ENCODE measurements at regions not wholly inside any gene's neighbourhood (a gene's known extent, or its start where the extent isn't known, plus 50 kb on each side); places are given as distances from the start of the nearest gene placed in this dataset.

- FAIRE-seq: no peak
- DNase-seq (ENCODE audit: low spot score in 2 of 2): no peak
Observed at GRCh38 chr3:18127859-18128681, 297.1 kb downstream of the SATB1 start.

DNA sequence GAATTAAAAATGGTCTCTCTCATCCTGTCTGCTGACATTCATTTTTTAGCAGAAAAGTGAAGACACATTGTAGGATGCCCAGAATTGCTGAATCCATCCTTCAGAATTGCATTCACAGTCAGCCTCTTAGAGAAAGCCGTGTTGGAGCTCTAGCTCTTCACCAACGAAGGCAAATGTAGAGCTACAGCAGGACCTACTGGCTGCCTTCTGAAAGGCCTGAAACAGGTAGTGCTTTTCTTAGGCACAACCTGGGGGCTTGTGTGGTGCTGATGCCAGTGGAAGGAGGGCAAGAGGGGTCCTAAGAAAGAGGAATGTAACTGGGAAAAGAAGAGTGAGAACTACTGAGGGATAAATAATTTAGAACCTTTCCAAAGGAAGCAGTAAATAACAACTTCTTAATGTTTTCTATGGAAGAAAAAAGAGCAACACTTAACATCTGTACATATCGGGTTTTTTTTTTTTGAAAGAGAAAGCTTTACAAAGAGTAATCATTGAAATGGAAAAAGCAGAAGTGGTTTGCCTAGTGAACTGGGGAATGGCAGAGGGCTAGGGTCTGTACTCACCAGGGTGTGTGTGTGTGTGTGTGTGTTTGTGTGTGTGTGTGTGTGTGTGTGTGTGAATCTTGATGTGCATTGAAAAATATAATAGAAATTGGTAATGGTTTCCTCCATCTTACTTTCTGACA lies 297.8 kb downstream of the SATB1 start:
- FAIRE-seq: no peak
- no peak for DNase-seq (ENCODE audit: low spot score in 2 of 2)

GRCh38 chr3:18126772-18127171 lies 298.4 kb downstream of the SATB1 start:
- DNase-seq (ENCODE audit: low spot score in 2 of 2) (no peak), FAIRE-seq (no peak)

DNA sequence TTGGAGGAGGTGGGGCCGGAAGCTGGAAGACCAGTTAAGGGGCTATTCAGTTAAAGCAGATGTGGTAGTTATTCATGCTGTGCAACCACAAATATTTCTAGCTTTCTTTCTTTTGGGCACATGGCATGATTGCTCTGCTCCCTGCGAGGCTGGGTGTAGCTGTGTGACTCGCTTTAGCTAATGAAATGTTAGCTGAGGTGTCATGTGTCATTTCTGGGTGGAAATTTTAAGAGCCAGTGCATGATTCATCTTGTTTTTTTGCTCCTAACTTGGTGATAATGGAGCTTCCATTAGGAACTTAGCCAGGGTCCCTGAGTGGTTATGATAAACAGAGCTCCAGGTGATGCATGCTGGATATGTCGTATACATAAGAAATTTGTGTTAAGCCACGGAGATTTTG lies 300.6 kb downstream of the SATB1 start:
- FAIRE-seq (no peak), DNase-seq (ENCODE audit: low spot score in 2 of 2) (no peak)

DNA sequence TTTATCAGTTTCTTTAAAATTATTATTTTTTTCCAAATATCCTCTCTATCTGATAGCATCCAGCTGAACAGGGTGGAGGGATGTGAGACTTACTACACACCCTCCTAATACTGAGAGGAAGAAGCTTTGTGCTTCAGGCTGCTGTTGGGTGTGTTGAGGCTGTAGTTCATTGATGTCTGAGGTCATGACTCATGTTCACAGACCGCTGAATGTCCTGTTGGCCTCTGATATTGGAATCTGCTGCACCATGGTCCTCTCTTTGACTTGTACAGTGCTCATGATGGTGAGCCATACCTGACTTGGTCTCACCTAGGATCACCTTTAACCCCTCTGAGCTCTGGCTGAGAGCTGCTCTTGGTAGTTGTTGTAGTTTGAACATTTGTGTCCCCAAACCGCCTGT lies 302.9 kb downstream of the SATB1 start:
- DNase-seq (ENCODE audit: low spot score in 2 of 2): no peak
- no peak for FAIRE-seq

DNA sequence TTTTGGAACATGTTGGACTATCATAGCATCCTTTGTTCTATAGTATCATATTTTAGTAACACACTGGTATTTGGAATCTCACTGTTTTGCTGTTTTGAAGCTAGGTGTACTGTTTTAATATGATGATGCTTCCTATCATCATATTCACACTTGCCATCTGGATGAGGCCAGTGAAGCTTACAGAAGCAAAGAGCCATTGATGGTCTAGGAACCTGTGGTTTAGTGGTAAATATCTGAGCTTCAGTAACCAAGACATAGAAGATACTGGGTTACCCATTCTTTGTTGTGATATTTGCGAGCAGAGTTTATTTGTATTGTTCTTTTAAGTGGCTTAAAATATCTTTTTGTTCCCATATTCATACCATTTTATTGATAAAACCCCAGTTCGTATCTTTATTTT lies 304.1 kb downstream of the SATB1 start:
- DNase-seq (ENCODE audit: low spot score in 2 of 2) (no peak), FAIRE-seq (no peak)

DNA sequence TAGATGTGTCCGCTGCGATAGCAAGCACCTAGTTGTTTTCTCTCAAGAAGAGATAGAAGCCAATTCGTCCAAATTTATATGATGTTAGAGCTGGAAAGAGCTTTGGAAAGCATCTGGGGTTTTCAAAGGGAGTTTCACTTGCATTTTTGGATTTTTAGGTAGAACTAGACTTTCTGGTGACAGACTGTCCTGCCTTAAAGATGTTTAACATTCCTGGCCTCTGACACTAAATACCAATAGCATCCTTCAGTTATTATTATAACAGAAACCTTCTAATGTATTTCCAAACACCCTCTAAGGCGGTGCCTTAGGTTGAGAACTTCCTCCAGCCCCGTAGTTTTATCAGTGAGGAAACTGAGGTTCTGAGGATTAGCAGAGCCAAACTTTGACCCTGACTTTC lies 305.3 kb downstream of the SATB1 start:
- DNase-seq (ENCODE audit: low spot score in 2 of 2): no peak
- no peak for FAIRE-seq

DNA sequence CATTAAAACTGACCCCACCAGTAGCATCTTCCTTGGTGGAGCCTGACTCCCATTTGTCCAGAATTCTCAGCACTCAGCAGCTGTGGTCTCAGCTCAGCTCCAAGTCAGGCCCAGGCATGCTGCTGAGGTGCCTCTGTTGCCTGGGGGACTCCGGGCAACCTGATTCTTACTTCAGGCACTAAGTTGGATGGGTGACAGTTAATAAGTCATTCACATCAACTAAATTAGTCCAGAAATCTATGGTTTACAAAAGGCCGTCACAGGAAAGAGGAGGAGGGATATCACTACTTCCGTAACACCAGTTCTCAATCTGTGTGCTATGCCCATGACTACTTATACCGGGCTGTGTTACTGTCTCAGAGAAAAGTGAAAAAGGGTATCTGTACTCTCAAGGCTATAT lies 310.2 kb downstream of the SATB1 start:
- FAIRE-seq (no peak), DNase-seq (ENCODE audit: low spot score in 2 of 2) (no peak)

DNA sequence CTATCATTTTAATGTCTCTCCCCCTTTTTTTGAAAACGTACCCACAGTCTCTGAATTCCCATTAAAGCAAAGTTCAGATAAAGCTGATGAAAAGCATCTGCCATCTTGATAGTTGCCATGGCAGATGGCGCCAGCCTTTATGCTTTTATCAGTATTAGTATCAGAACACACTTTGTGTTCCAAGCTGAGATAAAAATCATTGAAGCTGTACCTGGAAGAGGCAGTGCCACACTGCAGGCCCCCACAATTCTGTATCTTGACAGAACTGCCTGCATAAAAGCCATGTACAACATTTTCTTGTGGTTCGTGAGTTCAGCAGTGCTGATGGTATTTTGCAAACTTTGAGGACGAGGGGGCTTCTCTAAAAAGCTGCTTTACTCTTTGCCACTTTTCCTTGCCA lies 311.7 kb downstream of the SATB1 start:
- FAIRE-seq (no peak), DNase-seq (ENCODE audit: low spot score in 2 of 2) (no peak)

- DNase-seq (ENCODE audit: low spot score in 2 of 2): no peak
- no peak for FAIRE-seq
Observed at GRCh38 chr3:18112674-18113375, 312.3 kb downstream of the SATB1 start.

- DNase-seq (ENCODE audit: low spot score in 2 of 2): no peak
- no peak for FAIRE-seq
Observed at GRCh38 chr3:18111796-18112232, 313.3 kb downstream of the SATB1 start.

DNA sequence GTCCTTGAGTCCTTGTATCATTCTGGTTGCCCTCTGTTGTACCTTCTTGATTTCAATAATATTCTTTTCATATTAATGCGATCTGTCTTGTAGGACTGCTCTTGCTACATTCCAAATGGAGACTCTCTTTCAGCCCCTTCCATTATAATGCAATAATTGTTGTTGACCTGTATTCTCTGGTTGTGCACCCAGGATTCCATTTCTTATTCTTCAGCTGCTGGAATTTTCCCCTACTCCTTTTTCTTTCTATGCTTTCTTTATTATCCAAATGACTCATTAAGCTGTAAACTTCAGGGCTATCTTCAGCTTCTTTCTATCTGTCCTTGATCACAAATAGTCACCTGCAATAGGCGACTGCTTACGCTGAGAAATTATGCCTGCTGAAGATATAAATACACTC lies 321.5 kb downstream of the SATB1 start:
- DNase-seq (ENCODE audit: low spot score in 2 of 2): no peak
- no peak for FAIRE-seq

DNA sequence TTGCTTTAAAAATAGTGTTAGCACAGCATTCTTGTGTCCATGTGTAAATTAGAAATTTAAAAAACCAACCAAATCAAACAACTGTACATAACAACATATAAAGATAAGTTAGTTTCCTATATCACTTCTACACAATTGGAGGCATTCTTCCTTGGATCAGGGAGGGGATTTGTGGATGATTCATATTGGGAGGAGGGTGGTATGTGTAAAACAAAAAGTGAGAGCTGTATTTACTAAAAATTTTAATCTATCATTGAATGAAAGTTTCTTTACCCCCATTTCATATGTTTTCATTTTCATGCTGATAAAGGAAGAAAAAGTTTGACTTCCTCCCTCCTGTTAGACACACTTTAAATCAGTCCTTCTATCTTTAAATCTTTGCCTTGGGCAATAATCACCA lies 325.0 kb downstream of the SATB1 start:
- DNase-seq (ENCODE audit: low spot score in 2 of 2) (no peak), FAIRE-seq (no peak)

- DNase-seq (ENCODE audit: low spot score in 2 of 2): no peak
- no peak for FAIRE-seq
Observed at GRCh38 chr3:18099611-18100010, 325.5 kb downstream of the SATB1 start.

DNA sequence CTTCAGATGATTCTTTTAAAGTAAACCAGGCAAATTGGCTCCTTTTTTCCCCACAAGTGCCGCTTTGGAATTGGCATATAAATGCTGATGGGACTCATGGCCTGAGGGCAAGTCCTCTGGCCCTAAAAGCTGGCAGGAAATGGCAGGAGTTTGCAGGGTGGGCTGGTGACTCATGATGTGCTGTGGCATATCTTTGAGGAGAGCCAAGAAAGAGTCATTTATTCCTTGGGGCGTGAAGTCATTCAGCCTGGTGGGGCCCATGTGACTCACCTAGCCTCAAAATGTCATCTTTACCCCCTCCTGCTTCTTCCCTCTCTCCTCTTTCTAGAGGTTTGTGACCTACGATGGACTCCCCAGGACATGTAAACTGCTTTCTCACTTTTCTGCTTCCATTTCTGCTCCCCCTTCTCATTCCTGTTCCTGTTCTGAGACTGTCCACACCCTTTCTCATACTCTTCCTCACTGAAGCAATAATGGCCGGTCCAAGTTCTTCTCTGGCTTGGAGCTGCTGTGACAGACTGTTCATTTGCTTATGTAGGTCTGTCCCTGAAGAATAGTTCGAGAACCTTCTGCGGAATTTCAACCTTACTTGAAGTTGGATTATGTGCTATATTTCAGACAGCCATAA lies 326.1 kb downstream of the SATB1 start:
- DNase-seq (ENCODE audit: low spot score in 2 of 2) (no peak), FAIRE-seq (no peak)

DNA sequence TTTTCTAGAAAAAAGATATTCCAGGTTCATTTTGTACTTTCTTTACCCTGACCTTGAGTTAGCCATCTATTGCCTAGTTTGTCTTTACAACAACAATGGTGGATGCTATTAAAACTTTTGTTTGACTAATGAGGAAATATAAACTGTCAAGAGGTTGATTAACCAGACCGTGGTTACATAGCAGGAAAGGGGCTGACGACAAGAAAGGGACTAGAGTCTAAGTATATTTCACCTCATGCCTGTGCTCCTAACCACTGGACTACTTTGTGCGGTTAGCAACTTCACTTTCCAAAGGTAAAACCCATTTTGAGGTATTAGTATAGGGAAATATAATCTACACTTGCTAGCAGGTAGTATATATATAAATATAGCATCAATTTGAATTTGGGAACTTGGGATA lies 327.1 kb downstream of the SATB1 start:
- FAIRE-seq (no peak), DNase-seq (ENCODE audit: low spot score in 2 of 2) (no peak)

DNA sequence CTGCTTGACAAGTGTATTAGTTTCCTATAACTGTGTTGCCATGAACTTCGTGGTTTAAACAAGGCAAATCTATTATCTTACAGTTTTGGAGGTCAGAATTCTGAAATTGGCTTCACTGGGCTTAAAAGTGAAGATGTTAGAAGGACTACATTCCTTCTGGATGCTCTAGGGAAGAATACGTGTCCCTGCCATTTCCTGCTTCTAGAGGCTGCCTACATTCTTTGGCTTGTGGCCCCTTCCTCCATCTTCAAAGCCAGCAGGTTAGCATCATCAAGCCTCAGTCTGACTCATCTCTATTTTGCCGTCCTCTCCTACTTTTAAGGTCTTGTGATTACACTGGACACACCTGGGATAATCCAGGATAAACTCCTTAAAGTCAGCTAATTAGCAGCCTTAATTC lies 327.7 kb downstream of the SATB1 start:
- no peak for FAIRE-seq

GRCh38 chr3:18092726-18093125 lies 332.4 kb downstream of the SATB1 start:
- no peak for DNase-seq (ENCODE audit: low spot score in 2 of 2)
- no peak for FAIRE-seq

More for the DNA sequence above, 327.7 kb downstream of the SATB1 start:
- no peak for DNase-seq (ENCODE audit: low spot score in 2 of 2)

DNA sequence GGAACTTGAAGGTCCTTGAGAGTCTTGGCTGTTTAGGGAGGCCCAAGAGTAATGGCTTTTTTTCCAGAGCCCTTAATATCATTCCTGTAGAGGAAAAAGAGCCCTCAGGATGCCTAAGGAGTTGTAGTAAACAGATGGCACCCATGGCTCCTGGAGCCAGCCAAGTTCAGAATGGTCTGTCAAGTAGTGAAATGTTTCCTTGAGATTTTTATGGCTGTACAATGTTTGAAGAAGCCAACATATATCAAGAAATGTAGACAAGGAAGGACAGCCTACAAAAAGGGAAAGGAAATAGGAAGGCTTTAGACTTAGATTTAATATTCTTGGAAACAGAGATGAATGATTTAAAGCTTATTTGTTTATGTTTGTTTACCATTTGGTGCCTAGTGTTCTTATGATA lies 334.8 kb downstream of the SATB1 start:
- FAIRE-seq: no peak
- no peak for DNase-seq (ENCODE audit: low spot score in 2 of 2)

- DNase-seq (ENCODE audit: low spot score in 2 of 2) (no peak), FAIRE-seq (no peak)
Observed at GRCh38 chr3:18087988-18088387, 337.2 kb downstream of the SATB1 start.

DNA sequence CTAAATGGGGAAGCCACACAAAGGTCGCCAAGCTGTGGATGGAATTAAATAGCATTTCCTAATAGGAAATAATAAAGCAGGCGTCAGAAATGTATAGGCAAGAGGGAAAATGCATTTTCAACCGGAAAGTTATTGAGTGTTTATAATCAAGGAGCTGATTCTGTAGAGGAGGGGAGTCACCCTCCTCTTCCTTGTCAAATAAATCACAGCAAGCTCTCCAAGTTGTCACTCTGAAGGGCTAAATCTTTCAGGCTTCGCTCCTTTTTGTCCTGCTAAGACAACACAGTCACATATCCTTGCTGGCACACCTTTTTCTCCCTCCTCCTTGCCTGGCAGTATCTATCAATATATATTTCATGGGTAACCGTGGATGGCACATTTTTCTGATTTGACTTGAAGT lies 338.4 kb downstream of the SATB1 start:
- FAIRE-seq (no peak), DNase-seq (ENCODE audit: low spot score in 2 of 2) (no peak)

All from frontal cortex (tissue), 3 donors.